ENCODE measurements at regions not wholly inside any gene's neighbourhood (a gene's known extent, or its start where the extent isn't known, plus 50 kb on each side); places are given as distances from the start of the nearest gene placed in this dataset.

DNA sequence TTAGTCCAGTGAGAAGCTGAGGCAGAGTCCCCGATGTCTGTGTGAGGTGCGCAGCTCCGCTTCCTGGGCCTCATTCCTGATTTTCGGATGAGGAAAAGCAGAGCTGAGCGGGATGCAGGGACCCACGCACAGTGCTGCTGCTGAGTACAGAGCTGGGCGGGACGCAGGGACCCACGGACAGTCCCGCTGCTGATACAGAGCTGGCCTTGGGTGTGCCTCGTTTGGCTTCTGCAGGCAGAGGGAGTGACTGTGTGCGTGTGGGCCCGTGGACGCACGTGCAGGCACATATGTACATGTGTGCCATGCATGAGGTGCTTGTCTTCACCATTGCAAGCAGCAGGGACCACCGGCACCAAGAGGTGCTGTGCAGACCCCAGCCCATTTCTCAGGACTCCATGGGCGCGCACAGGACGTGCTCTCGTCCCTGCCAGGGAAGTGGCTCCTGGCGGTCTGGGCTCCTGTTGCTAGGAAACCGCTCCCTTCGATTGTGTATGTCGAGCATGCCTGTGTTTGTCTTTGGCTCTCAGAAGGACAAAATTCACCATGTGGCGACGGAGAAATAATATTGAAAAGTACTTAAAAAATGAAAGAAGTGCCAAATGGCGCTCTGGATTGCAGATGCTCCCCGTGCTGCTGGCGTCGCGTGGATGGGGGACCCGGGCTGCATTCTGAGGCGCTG is 303.8 kb upstream of the MKI67 start:
- DNase-seq = no peak

DNA sequence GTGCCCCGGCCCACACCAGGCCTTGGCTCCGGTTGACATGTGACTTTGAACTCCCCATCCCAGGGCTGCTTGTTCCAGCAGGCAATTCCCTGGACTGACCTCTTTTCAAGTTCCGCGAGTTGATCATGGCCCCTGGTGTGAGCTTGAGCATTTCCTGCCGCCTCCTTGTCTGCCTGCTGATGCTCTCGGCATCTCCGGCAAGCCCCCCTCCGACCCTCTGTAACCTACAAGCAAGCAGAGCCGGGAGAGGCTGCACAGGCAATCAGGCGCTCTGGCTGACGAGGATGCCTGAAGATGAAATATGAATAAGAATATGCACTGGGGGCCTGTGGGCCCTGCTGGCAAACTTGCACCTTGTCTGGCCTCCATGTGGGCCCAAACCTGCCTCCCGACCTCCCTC is 304.9 kb upstream of the MKI67 start:
- no peak for DNase-seq

DNA sequence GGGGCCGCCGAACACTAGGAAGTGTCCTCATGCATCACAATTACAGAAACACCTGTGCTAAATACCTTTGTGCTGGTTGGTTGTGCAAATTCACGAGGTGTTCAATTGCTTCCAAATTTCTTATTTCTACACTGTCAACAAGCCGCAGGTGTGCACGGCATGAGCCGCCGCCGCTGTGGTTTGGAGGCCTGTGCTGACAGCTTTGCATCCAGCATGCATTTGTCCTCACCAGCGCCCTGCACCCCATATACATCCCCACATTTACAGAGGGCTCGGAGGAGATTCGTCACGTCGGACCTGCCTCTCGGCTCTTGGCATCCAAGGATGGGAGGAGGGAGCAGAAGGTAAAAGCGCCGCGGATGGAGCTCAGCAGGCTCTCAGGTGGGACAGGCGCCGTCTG is 305.3 kb upstream of the MKI67 start:
- DNase-seq = no peak

DNA sequence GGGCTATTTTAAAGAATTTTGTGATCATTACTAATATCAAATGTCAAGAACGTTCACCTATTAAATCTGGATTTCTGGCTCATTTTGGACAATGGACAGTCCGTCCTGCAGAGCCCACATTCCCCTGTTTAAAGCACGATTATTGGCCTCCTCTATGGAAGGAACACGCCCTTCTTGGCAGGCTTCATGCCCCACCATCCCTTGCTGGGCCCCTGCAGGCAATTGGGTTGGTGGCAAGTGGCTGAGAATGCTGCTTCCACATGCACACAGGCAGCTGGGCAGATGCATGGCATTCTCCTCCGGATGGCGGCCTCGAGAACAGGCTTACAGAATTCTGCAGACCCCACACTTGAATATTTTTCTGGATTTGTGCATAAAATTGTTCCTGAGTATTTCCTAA is 305.8 kb upstream of the MKI67 start:
- no peak for DNase-seq

DNA sequence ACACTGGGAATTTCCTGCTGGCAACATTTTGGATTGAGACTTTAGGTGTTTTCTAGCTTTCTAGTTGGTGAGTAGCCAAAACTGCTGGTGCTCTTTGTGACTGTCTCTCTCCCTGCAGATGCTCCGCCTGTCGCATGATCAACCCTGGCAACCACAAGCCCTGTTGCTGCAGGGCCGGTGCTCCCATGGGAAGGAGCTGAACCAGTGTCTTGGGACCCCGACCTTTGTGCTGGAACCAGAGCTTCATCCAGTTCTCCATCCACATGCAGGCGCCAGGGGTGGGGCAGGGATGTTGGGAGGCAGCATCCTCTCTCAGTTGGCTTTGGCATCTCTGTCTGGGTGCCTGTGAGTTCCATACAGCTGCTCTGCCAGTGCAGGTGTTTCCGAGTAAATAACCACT is 306.2 kb upstream of the MKI67 start:
- no peak for DNase-seq

DNA sequence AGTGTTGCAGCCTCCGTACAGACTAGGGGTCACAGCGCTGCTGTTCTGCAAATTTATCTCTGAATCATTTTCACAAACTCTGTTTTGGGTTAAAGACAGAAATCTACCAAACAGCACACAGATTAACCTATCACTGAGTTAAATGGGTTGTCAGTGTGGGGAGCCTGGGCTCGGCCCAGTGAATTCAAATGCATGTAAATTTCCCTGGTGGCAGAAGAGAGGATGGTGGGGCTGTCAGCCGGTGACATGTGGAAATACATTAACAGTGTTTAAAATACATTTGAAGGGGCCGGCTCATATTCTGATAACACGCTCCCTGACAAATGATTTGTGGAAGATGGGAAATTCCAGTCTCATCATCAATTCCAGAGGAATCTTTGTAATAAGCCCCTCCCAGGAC is 309.6 kb upstream of the MKI67 start:
- DNase-seq = no peak

DNA sequence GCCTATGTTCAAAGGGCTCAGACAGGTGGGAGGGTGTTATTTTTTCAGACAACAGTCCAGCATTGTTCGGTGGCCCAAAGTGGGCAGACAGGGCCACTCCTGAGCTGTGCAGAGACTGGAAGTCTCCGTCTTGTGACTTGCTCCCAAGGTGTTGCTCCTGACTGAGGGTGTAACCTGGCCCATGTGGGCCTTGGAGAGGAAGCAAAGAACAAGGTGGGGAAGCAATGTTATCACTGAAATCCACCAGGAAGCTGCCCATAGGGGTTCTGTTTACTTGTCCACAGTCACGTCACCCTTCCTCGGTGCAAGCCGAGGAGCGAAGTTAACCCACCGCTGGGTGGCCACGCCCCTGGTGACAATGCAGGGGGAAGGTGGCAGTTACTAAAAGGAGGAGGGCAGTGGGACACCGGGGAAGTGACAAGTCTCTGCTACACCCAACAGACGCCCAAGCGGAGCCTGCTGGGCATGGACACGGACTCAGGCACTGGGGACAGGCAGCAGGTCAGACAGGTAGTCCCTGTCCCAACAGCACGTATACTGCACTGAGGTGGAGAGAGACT is 311.6 kb upstream of the MKI67 start:
- no peak for DNase-seq

DNA sequence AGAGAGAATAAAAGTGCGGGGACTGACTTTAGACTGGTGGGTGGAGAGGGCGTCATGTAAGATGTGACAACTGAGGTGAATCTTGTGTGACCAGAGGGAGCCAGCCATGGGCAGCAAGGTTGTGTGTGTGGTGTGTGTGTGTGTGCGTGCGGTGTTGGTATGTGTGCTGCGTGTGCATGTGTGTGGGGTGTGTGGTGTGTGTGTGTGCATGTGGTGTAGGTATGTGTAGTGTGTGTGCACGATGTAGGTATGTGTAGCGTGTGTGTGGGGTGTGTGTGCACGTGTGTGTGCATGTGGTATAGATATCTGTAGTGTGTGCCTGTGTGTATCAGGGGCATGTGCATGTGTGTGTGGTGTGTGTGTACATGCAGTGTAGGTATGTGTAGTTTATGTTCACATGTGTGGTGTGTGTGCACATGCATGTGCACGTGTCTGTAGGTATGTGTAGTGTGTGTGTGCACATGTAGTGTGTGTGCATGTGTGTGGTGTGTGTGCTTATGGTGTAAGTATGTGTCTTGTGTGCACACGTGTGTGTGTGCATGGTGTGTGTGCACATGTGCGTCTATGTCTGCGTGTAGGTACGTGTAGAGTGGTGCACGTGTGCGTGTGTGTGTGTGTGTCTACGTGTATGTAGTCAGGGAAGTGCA is 312.3 kb upstream of the MKI67 start:
- DNase-seq = no peak

DNA sequence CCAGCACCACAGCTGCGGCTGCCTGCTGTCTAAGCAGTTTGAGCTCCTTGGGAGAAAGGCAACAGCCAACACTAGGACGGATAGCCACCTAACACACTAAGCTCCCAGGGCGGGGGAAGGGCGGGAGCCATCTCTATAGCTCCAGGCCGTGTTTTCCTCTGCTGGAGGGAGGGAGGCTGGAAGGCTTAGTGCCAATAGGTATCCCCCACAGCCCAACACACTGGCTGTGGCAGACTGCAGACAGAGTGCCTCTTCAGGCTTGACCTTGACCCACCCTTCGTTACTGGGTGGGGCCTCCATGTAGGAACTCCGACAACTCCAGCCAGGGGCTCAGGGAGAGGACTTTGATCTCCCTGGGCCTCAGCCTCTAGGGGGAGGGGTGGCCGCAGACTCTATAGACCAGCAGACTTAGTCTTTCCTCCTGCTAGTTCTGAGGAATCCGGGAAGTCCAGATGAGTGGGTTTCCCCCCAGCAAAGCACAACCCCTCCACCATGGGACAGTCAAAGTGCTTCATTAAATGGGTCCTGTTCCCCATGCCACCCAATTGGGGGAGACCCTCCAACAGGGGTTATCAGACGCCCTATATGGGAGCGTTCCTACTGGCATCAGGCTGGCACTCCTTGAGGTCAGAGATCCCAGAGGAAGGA is 314.4 kb upstream of the MKI67 start:
- no peak for DNase-seq

DNA sequence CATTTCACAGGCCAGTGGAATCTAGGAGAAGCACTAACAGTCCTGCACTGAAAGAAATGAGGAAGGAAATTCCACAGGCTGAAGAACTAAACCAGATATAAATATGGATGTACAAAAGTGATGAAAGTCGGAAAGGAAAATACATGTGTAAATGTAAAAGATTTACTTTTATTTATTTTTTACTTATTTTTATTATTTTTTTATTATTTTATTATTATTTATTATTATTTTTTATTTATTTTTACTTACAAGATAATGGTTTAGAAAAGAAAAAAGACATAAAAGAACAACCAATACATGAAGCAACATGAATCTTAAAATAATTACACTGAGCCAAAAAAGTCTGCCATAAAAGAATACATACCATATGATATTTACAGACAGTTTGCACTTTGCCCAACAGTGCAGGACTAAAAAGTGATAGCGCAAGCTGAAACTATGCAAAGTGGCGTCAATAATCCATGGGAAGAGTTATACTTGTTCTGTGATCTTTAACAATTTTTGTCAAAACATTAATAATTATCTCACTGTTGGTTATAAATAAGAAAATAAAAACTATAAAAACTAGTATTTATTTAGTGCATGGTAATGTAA is 317.8 kb upstream of the MKI67 start:
- DNase-seq = no peak

DNA sequence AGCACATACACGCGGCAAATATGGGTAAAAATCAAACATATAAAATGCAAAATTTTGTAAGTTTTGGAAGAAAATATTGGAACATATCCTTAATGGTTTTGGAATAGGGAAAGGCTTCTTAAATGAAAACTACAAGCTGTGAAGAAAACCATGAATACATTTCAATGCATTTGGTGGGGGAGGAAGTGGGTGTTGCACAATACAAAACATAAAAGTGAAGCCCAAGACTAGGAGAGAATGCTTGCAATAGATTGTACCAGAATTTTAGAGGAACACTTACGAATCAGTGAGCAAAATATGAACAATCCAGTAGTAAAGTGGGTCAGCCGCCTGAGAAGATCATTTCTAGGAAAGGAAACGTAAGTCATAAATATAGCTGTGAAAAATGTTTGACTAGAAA is 322.6 kb upstream of the MKI67 start:
- no peak for DNase-seq

DNA sequence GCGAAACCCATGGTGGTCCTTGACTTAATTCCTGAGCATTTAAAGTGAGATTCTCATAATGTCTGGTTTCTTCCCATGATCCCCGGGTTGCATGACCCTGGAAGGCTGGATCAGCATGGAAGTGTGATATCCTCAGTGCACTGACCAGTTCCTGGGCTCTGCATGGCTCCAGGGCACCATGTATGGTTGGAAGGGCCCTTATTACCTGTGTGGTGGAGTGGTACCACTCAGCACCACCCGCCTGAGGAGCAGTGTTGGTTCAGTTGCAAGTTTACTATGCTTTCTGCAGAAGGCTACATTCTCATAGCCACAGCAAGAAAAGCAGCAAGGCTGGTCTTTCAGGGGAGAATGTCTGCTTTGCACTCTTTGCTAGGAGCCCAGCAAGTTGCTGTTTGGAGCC is 325.7 kb upstream of the MKI67 start:
- no peak for DNase-seq

DNA sequence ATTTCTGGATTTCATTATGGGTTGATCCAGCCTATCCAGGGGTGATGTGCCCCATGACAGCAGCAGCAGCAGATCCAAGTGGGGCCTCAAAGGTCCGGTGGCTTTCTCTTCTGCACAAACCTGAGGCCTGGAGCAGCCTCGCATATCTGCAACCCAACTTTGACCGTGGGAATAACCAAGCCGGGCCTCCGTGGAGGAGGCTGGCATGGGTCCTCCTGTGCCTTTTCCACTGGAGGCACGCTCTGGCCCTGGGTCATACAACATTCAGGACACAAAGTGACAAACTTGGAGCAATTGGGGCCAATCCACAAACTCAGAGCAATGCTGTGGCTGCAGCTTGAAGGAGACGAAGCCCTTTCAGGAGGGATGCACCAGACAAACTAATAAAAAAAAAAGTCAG is 330.0 kb upstream of the MKI67 start:
- no peak for DNase-seq

DNA sequence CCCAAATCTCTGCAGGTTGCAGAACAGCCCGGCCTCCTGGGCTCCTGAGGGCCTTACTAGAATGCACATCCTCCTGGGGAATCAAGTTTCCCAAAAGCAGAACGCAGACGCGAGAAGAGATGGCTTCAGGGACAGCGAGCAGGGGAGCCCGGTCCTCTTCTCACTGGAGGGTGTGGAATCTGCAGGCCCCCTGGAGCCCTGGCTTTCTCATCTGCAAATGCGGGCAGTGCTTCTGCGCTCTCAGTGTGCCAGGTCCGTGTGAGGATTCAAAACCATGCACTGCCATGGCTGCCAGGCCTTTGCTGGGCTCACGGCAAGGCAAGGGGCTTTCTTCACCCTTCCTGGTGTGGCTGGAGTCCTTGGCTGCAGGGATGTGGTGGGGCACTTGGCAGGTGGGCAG is 330.9 kb upstream of the MKI67 start:
- no peak for DNase-seq

DNA sequence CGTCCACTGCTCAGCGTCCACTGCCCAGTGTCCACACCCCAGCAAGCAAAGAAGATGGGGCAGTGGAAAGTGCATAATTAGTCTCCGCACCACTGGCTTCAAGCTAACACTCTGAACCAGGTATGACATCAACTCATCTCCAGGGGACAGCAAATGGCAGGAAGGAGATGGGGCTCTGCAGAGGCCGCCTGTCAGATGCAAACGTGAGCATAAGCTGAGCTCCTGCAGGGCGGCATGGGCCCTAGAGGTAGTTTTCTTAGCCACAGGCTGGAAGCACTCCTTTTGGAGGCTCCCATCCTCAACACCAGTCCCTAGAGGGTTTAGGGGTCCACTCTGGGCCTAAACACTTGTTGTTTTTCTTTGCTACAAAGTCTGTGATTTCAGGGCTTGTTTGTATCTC is 335.8 kb upstream of the MKI67 start:
- no peak for DNase-seq

DNA sequence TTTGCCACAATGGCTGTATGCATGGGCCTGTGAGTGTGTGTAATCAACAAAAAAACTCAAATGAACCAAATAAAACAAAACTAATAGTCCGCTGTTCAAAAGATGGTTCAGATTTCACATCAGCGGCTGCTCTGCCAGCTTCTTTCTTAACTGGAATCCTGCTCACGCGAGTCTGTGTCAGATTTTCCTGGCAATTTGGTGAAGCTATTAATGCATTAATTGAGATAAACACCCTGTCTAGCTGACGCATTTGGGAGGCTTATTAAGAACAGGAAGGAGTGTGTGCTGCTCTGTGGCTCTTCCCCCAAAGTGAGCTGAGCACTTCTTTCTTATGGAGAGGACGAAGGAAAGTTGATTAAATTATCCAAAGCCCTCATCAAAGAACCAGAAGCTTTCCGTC is 336.6 kb upstream of the MKI67 start:
- no peak for DNase-seq

DNA sequence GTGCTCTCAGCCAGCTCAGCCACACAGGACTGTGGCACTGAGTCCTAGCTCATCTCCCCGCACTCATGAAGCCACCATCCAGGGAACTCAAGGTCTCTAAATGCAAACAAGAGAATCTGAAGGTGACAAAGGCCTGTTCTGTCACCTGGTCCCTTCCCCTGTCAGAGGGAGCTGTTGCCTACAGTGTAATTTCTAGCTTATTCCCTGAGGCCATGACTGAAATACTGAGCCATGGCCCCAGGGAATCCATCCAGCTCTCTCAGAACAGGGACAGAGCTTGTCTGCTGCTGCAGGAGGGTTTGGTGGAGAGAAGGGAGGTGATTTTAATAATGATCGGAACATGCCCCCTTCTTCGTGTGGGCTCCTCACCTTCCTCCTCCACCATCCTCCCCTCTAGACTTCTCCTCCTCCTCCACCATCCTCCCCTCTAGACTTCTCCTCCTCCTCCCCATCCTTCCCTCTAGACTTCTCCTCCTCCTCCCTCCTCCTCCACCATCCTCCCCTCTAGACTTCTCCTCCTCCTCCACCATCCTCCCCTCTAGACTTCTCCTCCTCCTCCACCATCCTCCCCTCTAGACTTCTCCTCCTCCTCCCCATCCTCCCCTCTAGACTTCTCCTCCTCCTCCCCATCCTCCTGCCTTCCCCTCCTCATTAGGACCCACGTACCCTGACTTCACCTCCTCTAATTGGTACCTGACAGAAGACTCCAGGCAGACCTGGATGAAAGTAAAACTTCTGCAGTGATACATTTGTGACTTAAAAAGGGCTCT is 338.0 kb upstream of the MKI67 start:
- DNase-seq = peak in 3 of 5 experiments; percentile 12 to 81 (median 16)

DNA sequence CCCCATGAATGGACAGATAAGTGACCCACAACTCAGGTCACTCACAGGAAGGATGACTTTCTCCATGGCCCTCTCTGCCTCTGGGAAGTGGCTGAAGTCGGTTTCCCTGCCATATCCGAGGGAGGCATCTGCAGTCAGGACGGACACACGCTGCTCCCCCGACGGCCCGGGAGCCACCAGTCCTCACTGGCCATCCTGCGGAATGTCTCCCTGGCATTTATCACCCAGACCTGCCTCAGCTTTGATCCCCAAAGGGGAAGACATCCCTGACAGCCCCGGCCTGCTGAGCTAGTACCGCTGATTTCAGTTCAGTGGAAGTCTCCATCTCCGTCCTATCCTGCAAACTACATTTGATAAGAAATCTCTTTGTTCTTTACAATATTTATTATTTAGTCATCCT is 339.5 kb upstream of the MKI67 start:
- DNase-seq = no peak

DNA sequence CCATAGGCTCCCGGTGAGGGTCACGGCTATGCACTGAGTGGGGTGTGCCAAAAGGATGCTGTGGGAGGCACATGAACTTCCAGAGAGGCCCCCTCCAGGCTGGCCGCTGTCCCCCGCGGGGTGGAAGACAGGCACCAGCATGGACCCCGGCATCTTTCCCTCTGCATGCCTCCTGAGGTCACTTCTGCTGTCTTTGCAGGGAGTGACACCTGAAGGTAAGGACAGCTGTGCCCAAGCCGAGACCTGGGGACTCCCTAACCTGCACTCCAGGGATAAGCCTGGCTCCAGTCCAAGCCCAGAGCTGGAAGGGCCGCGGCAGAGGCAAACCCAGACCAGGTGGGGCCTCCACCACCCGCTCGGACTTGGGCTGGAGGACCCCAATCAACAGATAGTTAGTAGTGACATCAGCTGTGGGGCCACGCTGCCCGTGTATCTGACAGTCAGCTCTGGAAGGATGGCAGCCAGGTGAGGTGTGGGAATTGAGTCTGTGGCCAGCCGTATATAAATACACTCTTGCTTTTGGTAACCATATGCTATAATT is 340.7 kb upstream of the MKI67 start:
- no peak for DNase-seq

DNA sequence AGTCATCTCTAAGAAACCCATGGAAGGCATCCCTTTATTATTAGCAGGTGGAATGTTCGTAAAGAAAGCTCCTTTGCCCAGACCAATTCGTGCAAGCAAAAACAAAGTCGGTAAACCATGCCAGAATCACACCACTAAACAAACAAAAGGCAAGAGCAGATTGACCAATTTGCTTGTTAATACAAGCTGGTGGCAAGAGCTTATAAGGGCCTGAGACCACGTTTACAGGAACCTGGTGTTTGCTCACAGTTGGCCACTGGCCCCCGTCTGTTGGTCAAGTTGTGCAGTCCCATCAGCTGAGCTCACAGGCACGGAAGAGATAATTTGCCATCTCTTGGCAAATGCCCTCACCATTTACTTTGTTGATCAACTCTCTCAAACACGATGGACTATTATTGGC is 342.2 kb upstream of the MKI67 start:
- no peak for DNase-seq

DNA sequence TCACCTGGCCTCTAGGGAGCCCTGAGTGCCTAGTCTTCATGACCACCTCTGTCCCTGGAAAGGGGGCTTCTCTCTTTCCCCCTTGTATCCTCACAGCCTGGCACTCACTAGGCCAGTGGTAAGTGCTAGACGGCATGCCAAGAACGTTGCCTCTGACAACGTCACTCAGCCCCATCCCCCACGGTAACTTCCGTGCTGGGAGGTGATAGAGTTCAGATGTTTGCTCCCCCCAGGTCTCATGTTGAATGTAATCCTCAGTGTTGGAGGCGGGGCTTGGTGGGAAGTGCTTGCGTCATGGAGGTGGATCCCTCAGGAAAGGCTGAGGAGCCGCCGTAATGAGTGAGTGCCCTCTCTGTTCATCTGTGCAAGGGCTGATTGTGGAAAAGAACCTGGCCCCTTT is 343.3 kb upstream of the MKI67 start:
- DNase-seq = no peak

DNA sequence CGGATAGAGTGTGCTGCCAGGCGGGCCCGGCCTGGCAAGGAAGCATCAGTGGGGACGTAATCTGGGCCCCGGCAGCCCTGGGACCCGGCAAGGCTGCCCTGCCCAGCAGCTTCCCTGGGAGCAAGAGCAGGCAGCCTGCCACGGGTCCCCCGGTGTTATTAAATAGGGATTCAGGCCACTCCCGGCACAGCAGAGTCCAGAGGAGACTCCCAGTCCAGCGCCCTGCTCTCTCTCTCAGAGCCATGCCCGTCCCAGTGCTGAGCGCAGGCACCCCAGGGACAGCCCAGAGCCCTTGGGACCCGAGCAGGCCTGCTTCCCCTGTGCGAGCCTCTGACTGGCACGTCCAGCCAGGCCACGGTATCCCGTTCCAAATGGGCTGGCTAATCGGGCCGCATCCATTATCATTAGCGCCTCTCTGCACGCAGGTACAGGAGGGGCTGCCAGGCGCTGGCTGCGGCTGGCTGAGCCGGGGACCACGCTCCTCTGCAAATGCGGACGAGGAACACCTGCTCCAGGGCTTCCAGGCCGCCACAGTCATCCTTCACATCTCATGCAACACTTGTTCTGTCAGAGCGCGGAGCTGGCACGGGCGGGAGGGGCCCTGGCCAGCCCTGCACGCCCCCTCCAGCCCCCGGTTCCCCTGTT is 344.2 kb upstream of the MKI67 start:
- no peak for DNase-seq
